Lower leg skin (tissue), 3 donors: ENCODE measurements at regions not wholly inside any gene's neighbourhood (a gene's known extent, or its start where the extent isn't known, plus 50 kb on each side); places are given as distances from the start of the nearest gene placed in this dataset.

Source experiments
- CTCF ChIP-seq, 3 donors: fragments of 450-650 bp; IDR thresholded peaks; one replicate each; pipeline ENCODE4 v1.5.1; 2016; ENCODE audit warnings: antibody characterized with exemption in 3 of 3, mild to moderate bottlenecking in 3 of 3, moderate library complexity in 2 of 3
- POLR2A ChIP-seq, 2 donors: fragments of 450-650 bp; IDR thresholded peaks; one replicate each; pipeline ENCODE4 v1.6.1; 2016 to 2017; ENCODE audit warnings: antibody characterized with exemption in 2 of 2, mild to moderate bottlenecking in 1 of 2, moderate library complexity in 1 of 2

DNA sequence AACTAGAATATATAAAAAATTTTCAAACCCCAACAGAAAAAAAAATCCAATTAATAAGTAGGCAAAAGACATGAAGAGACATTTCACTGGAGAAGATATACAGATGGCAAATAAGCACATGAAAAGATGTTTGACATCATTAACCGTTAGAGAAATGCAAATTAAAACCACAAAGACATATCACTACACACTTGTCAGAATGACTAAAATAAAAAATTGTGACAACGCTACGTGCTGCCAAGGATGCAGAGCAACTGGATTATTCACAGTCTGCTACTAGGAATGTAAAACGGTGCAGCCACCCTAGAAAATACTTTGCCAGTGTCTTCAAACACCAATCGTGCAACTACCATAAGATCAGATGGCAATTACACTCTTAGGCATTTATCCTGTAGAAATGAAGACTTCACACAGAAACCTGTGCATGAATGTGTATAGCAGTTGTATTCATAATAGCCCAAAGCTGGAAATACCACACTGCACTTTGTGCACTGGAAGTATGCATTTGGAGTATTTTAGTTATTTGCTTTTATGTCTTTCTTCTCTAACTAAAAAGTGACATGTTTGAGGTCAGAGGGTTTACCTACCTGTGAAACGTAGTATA, 75.3 kb upstream of the PALMD start:
- TF ChIP-seq POLR2A (IDR thresholded peaks at IDR 0.05) (no peak), CTCF (IDR thresholded peaks at IDR 0.05) (no peak)
